HG02588 (cell line): ENCODE measurements at regions not wholly inside any gene's neighbourhood (a gene's known extent, or its start where the extent isn't known, plus 50 kb on each side); places are given as distances from the start of the nearest gene placed in this dataset.
"Not testable (repeated sequence)": the region's sequence is repeated elsewhere in the genome, so short reads cannot be mapped to it uniquely, and the experiment has no call there.

Experiments used
- ATAC-seq: cut with Tn5 transposase; IDR thresholded peaks from one replicate; pipeline ENCODE4 v1.9.1; 2021; ENCODE audit warnings: mild to moderate bottlenecking, moderate library complexity; ENCODE audit not compliant: unreplicated experiment

DNA sequence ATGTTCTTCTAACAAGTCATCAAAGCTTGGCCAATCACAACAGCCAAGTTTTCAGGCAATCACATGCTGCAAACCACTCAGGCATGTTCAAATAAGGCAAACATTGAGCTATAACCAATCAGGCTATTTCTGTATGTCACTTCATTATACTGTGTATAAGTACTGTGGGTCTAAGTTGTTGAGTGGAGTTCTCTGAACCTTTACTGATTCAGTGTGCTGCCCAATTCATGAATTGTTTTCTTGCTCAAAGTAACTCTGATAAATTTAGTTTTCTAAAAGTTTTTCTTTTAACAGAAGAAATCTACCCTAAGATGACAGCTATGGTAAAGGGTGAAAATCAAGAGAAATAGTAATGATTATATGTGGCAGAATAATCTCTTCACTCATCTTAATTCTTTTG is 805.4 kb upstream of the NUDT12 start:
- no peak for ATAC-seq

DNA sequence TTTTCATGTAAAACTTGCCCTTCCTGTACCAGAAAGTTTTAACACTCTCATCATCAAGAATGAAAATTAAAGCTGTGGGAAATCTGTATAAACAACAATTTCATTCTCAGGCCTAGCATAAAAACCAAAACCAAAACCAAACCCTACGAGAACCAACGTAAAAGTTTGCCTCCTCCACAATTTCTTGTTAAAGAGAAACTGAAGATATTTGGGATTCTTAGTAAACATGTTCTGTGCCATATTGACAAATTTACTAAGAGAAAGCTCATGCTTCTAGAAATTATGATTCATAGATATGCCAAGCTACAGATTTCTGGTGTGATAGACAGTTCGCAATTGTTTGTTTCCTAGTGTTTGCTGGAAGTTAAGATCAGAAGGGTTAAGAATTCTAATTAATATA is 801.0 kb upstream of the NUDT12 start:
- ATAC-seq = no peak

- no peak for ATAC-seq
These were observed 799.3 kb upstream of the NUDT12 start for GRCh38 chr5:104361932-104362331.

DNA sequence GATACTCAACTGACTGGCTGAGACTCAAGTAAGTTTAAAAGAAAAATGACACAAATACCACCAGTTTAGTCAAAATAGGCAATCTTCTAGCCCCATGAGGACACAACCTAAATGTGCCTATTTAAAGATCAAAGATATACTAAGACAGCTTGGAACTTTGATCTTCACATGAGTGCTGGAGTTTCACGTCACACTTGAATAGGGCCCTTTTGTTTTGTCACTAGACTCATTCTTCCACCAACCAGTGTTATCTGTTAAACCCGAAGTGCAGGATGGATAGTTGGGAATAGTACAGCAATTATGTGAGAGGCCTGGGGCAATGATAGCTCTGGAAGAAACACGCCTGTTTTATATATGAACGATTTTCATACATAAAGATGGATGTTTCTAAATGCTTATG is 792.8 kb upstream of the NUDT12 start:
- ATAC-seq = no peak

DNA sequence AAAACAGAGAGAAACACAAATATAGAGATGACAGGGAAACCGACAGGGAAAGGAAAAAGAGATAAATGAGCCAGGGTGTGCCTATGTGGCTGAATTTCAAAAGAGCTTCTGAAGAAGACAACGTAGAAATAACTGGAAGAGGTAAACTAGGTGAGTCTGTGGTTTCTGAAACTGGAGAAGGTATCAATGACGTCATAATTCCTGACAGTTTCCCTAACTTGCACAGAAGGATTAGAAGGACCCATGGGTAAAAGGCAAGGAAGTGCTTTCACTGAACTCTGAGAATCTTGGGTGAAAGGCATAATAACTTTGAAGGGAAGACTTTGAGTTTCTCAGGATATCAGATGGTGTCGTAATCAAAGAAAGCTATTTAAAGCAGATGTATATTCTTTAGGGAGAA is 790.8 kb upstream of the NUDT12 start:
- ATAC-seq = no peak

- ATAC-seq = no peak
These were observed 790.4 kb upstream of the NUDT12 start for GRCh38 chr5:104352954-104353353.

DNA sequence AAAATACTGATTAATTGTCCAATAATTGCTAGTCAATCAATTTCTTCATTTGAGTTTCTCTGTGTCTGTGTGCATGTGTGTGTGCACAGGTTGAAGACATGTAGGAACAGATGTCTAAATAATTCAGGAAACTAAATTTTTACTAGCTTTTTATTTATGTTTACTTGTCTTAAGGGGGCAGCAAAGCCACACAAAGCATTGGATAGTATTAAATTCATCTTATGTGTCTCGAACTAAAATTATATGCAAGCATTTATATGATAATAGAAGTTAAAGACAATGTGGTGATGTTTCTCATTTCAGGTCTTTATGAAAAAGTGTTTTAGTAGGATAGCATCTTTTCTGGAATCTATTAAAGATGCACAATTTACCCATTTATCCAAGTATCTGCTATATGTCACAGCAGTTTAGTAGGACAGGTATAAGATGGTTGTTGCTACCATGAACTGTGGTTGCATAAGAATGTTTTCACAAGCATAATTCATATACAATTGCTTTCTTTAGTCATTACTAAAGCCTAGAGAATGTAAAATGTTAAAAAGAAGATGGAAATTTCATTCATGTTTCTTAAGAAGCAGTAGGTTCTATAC is 784.6 kb upstream of the NUDT12 start:
- no peak for ATAC-seq

DNA sequence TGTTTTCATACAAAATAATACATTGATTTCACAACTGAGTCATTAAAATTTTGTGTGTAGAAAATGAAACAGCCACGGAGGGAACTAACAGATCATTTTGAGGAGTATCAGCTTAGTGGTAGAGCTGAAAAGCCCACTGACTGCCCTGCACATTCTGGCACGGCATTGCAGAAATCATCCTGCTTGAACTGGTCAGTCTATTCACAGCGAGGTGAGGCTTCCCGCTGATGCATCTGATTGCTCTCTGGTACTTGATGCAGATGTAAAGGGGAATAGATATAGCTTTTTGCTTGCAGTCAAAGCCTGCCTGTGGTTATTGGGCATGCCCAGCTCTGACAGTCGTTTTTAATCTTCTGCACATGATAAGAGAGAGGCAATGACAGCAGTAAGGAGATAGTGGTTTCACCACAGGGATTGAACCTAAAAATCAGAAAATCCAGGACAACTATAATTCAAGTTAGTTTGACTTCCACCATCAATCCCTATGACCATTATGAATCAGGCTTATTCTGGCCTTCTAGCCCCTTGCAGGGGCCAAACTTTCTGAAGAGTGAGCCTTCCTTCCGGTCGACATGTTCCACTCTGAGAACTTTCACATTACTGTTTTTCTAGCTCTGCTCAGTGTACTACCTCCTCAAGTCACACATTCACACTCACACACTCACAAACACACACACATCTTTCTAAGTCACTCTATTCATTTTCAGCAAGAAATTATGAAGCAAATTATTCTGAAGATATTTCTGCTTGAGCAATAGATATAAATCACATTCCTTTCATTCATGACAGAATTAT is 782.8 kb upstream of the NUDT12 start:
- ATAC-seq = no peak

- ATAC-seq = no peak
These were observed 782.2 kb upstream of the NUDT12 start for GRCh38 chr5:104344809-104345208.

GRCh38 chr5:104327801-104328200 is 765.2 kb upstream of the NUDT12 start:
- ATAC-seq = no peak

DNA sequence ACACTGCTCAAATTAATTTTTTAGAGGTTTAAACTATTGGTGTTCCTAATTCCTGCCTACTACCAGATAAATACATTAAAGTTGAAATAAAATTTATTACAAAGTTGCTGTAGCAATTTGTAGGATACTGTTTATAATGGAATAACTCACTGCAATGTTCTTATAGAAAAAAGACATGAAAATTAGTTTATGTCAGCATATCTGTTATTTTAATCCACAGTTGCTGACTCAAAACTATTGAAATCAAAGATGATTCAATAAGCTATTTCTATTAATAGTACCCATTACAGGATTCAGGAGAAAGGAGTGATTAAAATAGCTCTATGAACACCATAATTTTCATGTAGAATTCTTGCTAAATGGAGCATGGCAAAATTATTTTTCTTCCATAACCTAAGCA is 764.4 kb upstream of the NUDT12 start:
- ATAC-seq = no peak

GRCh38 chr5:104325356-104325755 is 762.8 kb upstream of the NUDT12 start:
- no peak for ATAC-seq

GRCh38 chr5:104316676-104317075 is 754.1 kb upstream of the NUDT12 start:
- ATAC-seq = not testable (repeated sequence)

GRCh38 chr5:104312481-104312880 is 749.9 kb upstream of the NUDT12 start:
- no peak for ATAC-seq

DNA sequence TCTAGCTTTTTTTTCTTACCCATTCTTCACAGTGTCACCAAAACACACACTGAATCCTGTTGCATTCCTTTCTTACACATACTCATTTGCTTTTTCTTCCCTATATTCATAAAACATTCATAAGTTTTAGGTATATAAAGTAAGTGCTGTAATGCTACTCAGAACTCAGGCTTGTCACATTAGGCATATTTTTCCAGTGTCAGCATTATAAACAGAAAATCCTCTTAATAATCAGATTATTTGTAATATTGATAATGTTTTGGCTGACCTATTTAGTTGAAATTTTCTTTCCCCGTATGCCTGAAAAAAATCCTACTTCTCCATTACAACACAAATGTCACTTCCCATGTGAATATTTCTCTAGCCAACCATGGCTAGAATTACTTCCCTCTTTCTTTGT is 743.0 kb upstream of the NUDT12 start:
- no peak for ATAC-seq

- no peak for ATAC-seq
These were observed 737.6 kb upstream of the NUDT12 start for GRCh38 chr5:104299998-104300706.

DNA sequence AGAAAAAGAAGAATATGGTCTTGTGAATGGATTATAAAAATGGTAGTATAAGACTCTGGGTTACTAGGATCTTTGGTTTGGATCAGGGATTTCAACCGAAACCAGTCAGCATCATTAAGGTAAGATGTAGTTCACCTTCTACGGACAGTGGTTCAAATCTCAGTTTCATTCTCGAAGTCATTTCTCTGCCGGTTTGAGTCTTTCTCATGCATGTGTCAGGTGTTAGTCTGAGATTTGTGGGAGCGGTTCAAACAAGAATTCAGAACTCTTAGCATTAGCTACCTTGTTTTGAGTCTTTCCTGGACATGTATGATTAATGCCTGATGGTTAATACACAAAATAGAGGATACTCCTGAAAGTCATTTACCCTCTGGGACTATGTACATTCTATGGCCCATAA is 735.9 kb upstream of the NUDT12 start:
- no peak for ATAC-seq

- ATAC-seq = no peak
These were observed 734.5 kb upstream of the NUDT12 start for GRCh38 chr5:104297076-104297475.

- ATAC-seq = no peak
These were observed 733.4 kb upstream of the NUDT12 start for GRCh38 chr5:104295991-104296390.

DNA sequence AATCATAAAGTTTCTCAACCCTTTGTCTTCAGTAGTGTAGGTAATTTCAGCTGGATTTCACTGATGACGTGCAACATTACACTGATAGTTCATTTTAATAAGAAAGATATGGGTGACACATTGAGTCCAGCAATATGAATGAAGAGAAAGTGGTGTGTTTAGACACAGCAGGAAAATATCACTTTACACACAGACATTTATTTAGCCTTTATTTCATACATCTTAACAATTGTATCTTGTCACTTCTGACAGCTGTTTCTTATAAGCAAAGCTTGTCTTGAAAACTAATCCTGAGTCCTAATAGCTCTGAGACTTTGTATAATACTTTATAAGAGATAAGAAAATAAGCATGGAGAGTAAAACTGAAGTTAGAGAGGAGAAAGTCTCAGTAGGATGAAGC is 720.5 kb upstream of the NUDT12 start:
- ATAC-seq = no peak

GRCh38 chr5:104273725-104274124 is 711.1 kb upstream of the NUDT12 start:
- ATAC-seq = no peak
